Stomach smooth muscle (tissue), 2 donors: ENCODE measurements at regions not wholly inside any gene's neighbourhood (a gene's known extent, or its start where the extent isn't known, plus 50 kb on each side); places are given as distances from the start of the nearest gene placed in this dataset.
"Not testable (repeated sequence)": the region's sequence is repeated elsewhere in the genome, so short reads cannot be mapped to it uniquely, and the experiment has no call there.

Source experiments
- H3K27ac ChIP-seq: one replicate; pipeline ENCODE4 v1.7.0; 2013; ENCODE audit warnings: mild to moderate bottlenecking, low read length, inconsistent platforms
- H3K27me3 ChIP-seq, 2 donors: one replicate each; pipeline ENCODE4 v1.7.0; 2013; ENCODE audit warnings: low read length in 2 of 2; ENCODE audit not compliant: insufficient read depth in 2 of 2, control insufficient read depth in 1 of 2
- H3K36me3 ChIP-seq, 2 donors: one replicate each; pipeline ENCODE4 v1.7.0; 2013; ENCODE audit warnings: low read length in 2 of 2; ENCODE audit not compliant: control insufficient read depth in 2 of 2, insufficient read depth in 2 of 2
- H3K4me1 ChIP-seq: one replicate; pipeline ENCODE4 v1.7.0; 2013; ENCODE audit warnings: low read length; ENCODE audit not compliant: control insufficient read depth, insufficient read depth
- H3K4me3 ChIP-seq, 2 donors: one replicate each; pipeline ENCODE4 v1.7.0; 2013; ENCODE audit warnings: low read length in 2 of 2
- H3K9ac ChIP-seq, 2 donors: one replicate each; pipeline ENCODE4 v1.7.0; 2013; ENCODE audit warnings: low read length in 2 of 2, mild to moderate bottlenecking in 1 of 2
- H3K9me3 ChIP-seq, 2 donors: one replicate each; pipeline ENCODE4 v1.7.0; 2013; ENCODE audit warnings: low read length in 2 of 2; ENCODE audit not compliant: control insufficient read depth in 2 of 2
- donor health status: healthy.
- donor health status: Pancreatic carcinoma.

DNA sequence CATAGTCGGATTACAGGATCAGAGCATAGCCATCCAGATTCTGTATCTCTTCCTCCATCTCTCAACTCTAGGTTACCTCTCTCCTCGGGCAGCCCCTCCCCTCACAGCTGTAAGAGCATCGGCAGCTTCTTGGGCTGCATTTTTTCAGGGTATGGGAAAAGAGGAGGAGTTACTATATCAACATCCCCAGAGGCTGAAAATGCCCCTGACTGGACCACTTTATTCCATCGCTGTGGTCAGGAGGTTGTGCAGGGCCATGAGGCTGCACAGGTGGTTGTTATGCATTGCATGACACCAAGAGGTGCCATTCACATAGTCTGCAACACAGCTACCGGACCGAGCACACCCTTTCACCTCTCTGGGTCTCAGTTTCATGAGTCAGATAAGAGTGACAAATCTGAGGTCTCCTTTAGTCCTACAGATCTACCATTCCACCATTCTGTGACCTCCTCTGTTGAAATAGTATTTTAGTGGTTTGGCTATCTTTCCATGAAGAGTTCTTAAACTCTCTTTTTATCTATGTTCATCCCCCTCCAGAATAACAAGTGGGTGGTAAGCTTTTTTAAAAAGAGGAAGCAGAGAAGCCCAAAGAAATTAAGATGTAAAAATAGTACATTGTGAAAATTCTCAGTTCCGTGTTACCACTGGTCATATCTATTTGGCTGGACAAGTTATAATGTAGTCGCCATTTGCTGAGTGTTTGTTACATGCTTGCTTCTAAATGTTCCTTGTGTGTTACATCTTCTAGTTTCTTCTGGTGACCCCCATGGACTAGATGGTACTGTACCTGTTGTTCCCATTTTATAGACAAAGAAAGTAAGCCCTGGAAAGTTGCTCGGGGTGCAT lies 56.6 kb upstream of the SLC1A4 start:
- Histone ChIP-seq H3K4me1 (no peaks in the 10 kb centered on the region), H3K27ac (no peak overlapping the region), H3K36me3 (no peaks in the 10 kb centered on the region)

GRCh38 chr2:64934530-64934929 lies 54.7 kb upstream of the SLC1A4 start:
- no peak overlapping the region for H3K4me3 ChIP-seq
- H3K4me1 ChIP-seq, result no peaks in the 10 kb centered on the region
- no peak overlapping the region for H3K27ac ChIP-seq
- H3K36me3 ChIP-seq, result no peaks in the 10 kb centered on the region
- H3K9ac ChIP-seq, result no peak overlapping the region
- peaks cover 0 to 4% of the 10 kb centered on the region in 2 donors for H3K27me3 ChIP-seq
- H3K9me3 ChIP-seq, result no peaks in the 10 kb centered on the region

More for the DNA sequence above, 56.6 kb upstream of the SLC1A4 start:
- no peaks in the 10 kb centered on the region for H3K9me3 ChIP-seq
- H3K9ac ChIP-seq, result no peak overlapping the region
- H3K4me3 ChIP-seq, result no peak overlapping the region
- H3K27me3 ChIP-seq, result peaks cover 0 to 4% of the 10 kb centered on the region in 2 donors

GRCh38 chr2:64936809-64937208 lies 52.4 kb upstream of the SLC1A4 start:
- H3K27me3 ChIP-seq, result peaks cover 0 to 4% of the 10 kb centered on the region in 2 donors
- no peak overlapping the region for H3K27ac ChIP-seq
- no peaks in the 10 kb centered on the region for H3K9me3 ChIP-seq
- no peak overlapping the region for H3K9ac ChIP-seq
- H3K4me1 ChIP-seq, result no peaks in the 10 kb centered on the region
- no peak overlapping the region for H3K4me3 ChIP-seq
- no peaks in the 10 kb centered on the region for H3K36me3 ChIP-seq

- not testable (repeated sequence) for H3K4me1 ChIP-seq, H3K36me3 ChIP-seq, H3K27me3 ChIP-seq, H3K9me3 ChIP-seq, H3K4me3 ChIP-seq, H3K27ac ChIP-seq, H3K9ac ChIP-seq
Measured at GRCh38 chr2:64937314-64937686, 51.9 kb upstream of the SLC1A4 start.

- no peak overlapping the region for H3K27ac ChIP-seq
- H3K36me3 ChIP-seq, result no peaks in the 10 kb centered on the region
- no peaks in the 10 kb centered on the region for H3K9me3 ChIP-seq
- H3K27me3 ChIP-seq, result peaks cover 0 to 4% of the 10 kb centered on the region in 2 donors
- no peak overlapping the region for H3K4me3 ChIP-seq
- H3K9ac ChIP-seq, result no peak overlapping the region
- no peaks in the 10 kb centered on the region for H3K4me1 ChIP-seq
Measured at GRCh38 chr2:64937687-64938491, 51.3 kb upstream of the SLC1A4 start.

- H3K27ac ChIP-seq, result no peak overlapping the region
- H3K27me3 ChIP-seq, result peaks cover 0 to 4% of the 10 kb centered on the region in 2 donors
- H3K4me3 ChIP-seq, result no peak overlapping the region
- no peak overlapping the region for H3K9ac ChIP-seq
- H3K4me1 ChIP-seq, result no peaks in the 10 kb centered on the region
- H3K9me3 ChIP-seq, result no peaks in the 10 kb centered on the region
- H3K36me3 ChIP-seq, result no peaks in the 10 kb centered on the region
Measured at GRCh38 chr2:64938607-64939285, 50.5 kb upstream of the SLC1A4 start.

DNA sequence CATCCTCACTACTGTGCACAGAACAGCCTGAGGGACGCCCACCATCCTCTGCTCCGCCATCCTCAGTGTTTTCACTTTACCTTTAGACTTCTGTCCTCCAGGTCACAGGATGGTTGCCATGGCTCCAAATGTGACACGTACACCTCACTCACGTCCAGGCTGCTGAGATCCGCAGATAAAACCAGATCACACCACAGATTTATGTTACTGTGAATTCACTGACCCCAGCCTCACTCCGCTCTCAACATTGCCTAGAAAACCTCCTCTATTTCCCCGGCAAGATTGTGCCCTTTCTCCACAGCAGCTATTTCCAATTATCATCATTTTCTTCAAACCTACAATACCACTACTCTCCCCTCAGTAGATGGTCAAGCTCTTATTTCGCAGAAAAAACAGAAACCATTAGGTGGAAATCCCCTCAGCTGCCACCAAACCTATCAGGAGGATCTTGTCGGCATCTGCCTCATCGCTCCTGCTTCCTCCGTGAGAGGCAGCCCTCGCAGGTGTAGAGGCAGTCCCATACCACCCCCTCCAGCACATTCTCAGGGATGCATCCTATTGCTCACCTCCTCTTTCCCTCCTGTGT lies 49.8 kb upstream of the SLC1A4 start:
- no peak overlapping the region for H3K9ac ChIP-seq

More for the DNA sequence above, 49.8 kb upstream of the SLC1A4 start:
- Histone ChIP-seq H3K9me3 (no peaks in the 10 kb centered on the region), H3K36me3 (no peaks in the 10 kb centered on the region), H3K27me3 (peaks cover 0 to 4% of the 10 kb centered on the region in 2 donors), H3K4me3 (no peak overlapping the region), H3K4me1 (peaks cover 6% of the 10 kb centered on the region), H3K27ac (no peak overlapping the region)
